ENCODE measurements at regions not wholly inside any gene's neighbourhood (a gene's known extent, or its start where the extent isn't known, plus 50 kb on each side); places are given as distances from the start of the nearest gene placed in this dataset.
"Not testable (repeated sequence)": the region's sequence is repeated elsewhere in the genome, so short reads cannot be mapped to it uniquely, and the experiment has no call there.

GRCh38 chr5:87784879-87785495, 372.3 kb upstream of the CCNH start:
- no peak for DNase-seq (ENCODE audit: low read depth)

DNA sequence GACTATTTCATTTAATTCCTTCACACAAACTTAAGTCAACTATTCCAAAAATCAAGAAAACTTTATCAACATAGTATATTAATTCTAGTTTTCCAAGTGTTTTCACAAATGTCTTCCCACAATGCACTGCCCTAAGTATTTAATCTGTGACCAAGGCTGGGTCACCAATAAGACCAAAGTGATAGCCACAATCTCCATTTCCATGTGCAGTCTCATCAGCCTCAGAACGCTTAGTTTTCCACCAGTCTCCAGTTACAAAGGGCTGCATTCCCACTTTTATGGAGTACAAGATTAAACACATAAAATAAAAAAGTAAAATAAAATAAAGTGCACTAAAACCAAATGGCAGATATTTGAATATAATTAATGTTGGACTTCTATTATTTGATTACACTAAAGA, 371.6 kb upstream of the CCNH start:
- no peak for DNase-seq (ENCODE audit: low read depth)

- DNase-seq (ENCODE audit: low read depth): no peak
Measured at GRCh38 chr5:87782916-87783315, 370.2 kb upstream of the CCNH start.

GRCh38 chr5:87781976-87782375, 369.2 kb upstream of the CCNH start:
- no peak for DNase-seq (ENCODE audit: low read depth)

GRCh38 chr5:87780831-87781760, 368.4 kb upstream of the CCNH start:
- DNase-seq (ENCODE audit: low read depth): peak; percentile 53

- DNase-seq (ENCODE audit: low read depth): no peak
Measured at GRCh38 chr5:87778876-87779275, 366.1 kb upstream of the CCNH start.

- DNase-seq (ENCODE audit: low read depth): no peak
Measured at GRCh38 chr5:87777877-87778276, 365.1 kb upstream of the CCNH start.

DNA sequence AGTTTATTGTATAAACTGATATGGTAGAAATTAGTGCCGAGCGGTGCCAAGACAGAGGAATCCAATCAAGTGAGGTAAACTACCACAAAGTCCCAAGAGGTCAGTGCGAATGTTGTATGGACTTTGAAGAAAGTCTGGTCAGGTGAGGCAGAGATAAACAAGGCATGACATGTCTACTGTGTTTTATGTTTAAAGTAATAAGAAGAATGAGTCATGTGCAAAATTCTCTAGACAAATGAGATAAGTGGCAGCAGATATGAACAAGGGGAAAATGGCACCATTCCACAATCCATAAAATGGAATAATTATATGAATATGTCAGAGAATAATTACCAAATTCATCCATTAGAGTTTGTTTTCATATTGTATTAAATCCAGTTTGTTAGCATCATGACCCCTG, 364.1 kb upstream of the CCNH start:
- DNase-seq (ENCODE audit: low read depth): no peak

DNA sequence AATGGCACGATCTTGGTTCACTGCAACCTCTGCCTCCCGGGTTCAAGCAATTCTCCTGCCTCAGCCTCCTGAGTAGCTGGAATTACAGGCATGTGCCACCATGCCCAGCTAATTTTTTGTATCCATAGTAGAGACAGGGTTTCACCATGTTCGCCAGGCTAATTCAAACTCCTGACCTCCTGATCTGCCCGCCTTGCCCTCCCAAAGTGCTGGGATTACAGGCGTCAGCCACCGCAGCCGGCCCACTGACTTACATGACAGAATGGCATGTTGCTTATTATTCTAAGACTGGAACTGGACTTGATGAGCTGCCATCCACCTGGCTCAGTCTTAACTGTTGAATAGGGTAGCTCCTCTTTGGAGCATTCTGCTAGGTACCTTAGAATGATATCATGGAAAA, 363.6 kb upstream of the CCNH start:
- not testable (repeated sequence) for DNase-seq (ENCODE audit: low read depth)

GRCh38 chr5:87775228-87775627, 362.5 kb upstream of the CCNH start:
- DNase-seq (ENCODE audit: low read depth): no peak

DNA sequence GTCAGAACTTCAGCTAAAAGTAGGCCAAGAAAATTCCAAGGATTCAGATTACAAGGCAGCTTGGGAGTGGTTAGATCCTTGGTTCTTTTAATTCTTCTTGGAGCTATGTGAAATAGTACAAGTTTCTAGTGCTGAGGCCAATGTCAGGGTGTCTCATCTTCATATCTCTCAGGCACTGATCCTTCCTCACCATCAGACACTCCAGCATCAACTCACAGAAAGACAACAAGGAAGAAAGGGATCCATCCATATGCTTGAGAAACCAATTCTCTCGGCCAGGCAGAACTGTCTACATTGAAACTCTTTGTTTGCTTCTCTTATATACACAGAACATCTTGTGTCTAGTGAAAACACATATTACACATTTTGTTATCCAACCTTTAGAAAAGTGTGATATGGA, 362.1 kb upstream of the CCNH start:
- no peak for DNase-seq (ENCODE audit: low read depth)

DNA sequence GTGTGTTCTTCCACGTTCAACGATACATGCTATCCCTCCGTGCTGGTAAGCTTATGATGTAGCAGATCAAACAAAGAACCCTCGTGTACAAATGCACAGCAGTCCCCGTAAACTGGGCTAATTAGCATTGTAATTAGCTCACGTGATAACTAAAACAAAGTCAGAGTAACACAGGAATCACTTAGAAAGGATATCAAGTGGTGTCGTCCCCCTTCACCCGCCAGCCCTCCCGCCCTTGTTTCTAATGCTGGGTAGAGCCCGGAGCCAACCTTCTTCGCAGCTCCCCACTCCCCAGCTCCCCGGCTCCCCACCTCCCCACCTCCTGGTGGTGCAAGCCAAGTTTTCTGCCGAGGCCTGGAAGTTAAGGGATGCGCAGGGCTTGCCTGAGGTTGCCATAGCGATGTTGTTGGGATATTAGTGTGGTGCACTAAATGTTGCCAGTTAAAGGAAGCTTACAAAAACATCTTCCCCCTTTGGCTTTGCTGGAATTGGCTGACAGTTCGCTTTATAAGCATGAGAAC, 357.9 kb upstream of the CCNH start:
- DNase-seq (ENCODE audit: low read depth): no peak

GRCh38 chr5:87770016-87770570, 357.4 kb upstream of the CCNH start:
- no peak for DNase-seq (ENCODE audit: low read depth)

GRCh38 chr5:87769157-87769556, 356.4 kb upstream of the CCNH start:
- DNase-seq (ENCODE audit: low read depth): no peak

GRCh38 chr5:87768190-87768589, 355.5 kb upstream of the CCNH start:
- no peak for DNase-seq (ENCODE audit: low read depth)

DNA sequence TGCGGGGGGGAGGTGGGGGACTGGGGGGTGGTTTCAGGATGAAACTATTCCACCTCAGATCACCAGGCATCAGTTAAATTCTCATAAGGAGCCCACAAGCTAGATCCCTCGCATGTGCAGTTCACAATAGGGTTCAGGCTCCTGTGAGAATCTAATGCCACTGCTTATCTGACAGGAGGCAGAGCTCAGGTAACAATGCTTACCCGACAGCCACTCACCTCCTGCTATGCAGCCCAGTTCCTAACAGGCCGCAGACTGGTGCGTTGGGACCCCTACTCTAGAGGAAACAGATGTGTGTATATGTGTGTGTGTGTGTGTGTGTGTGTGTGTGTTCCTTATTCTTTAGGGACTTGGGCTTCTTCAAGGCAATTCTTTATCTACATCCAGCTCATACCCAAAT, 352.3 kb upstream of the CCNH start:
- DNase-seq (ENCODE audit: low read depth): no peak

GRCh38 chr5:87762631-87763030, 349.9 kb upstream of the CCNH start:
- no peak for DNase-seq (ENCODE audit: low read depth)

- DNase-seq (ENCODE audit: low read depth): no peak
Measured at GRCh38 chr5:87756951-87757350, 344.2 kb upstream of the CCNH start.

- no peak for DNase-seq (ENCODE audit: low read depth)
Measured at GRCh38 chr5:87755360-87755759, 342.6 kb upstream of the CCNH start.

GRCh38 chr5:87754009-87754757, 341.5 kb upstream of the CCNH start:
- DNase-seq (ENCODE audit: low read depth): no peak

DNA sequence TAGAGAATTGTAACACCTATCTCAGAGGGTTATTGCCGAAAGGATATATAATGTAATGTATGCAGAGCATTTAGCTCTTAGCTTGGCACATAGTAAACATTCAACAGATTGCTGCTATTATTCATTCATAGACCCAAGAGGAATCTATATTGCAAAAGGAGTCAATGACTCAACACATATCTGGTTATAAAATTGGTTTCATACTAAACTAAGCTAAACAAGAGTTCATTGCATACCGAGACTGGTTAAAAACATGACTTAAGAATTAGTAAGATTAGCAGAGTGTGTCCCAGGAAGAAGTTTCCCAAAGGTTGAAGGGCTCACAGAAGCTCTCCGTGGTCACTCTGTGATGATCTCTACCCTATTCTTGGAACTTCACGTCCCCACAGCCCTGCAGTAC, 339.6 kb upstream of the CCNH start:
- DNase-seq (ENCODE audit: low read depth): no peak

DNA sequence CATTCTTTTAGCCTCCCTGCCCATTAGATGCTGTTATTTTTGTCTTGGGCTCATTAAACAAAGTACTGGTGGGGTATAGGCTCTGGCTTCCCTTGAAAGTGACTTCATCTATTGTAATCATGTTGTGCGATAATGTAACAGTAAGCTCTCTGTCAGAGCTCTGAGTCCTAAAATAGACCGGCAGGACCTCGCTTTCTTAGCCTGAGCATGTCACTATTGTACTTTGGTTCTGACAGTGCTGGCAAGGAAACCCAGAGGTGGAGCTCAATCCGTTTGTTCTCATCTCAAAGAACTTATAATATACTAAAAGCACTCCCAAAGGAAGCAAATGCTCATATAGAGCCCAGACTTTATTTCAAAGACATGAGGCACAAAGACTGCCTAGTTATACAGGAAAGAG, 339.1 kb upstream of the CCNH start:
- DNase-seq (ENCODE audit: low read depth): no peak

Data from activated gamma-delta T cell treated with anti-CD3 and anti-CD28 coated beads, Interleukin-2, amount 50 U/mL, for 16 hours (primary cell).